IMR-90 (cell line): ENCODE measurements at regions not wholly inside any gene's neighbourhood (a gene's known extent, or its start where the extent isn't known, plus 50 kb on each side); places are given as distances from the start of the nearest gene placed in this dataset.
A peak's percentile ranks its signal among the peaks of the same experiment; 100 is the strongest.

Experiments
- ATAC-seq: fragments of 200-7000 bp; cut with Tn5 transposase; 2 replicates; pipeline ENCODE4 v1.9.1; 2020; ENCODE audit warnings: low read depth, mild to moderate bottlenecking, moderate library complexity
- BruUV-seq: library from RNA; stranded (reverse); fragments of 400-500 nt; replicated peaks from 2 replicates; lab custom pipeline; 2021; lab: Mats Ljungman, UMichigan
- CTCF ChIA-PET: fragments of 300-600 bp; formaldehyde crosslinking; extraction: SDS; loops from one replicate; lab custom pipeline; 2021; ENCODE audit warnings: antibody characterized with exemption; lab: Yijun Ruan, JAX
- POLR2A ChIA-PET: fragments of 300-600 bp; sonication (Branson Sonifier 250); formaldehyde crosslinking; loops from one replicate; lab custom pipeline; 2022; ENCODE audit warnings: antibody characterized with exemption; ENCODE audit not compliant: unreplicated experiment; lab: Charles Lee
- DNase-seq: peaks from one replicate; pipeline ENCODE4 v3.0.0; 2013
- H2AFZ ChIP-seq: replicated peaks from 2 replicates; pipeline ENCODE3; 2013; ENCODE audit warnings: low read length, mild to moderate bottlenecking; ENCODE audit not compliant: poor library complexity
- H2AK5ac ChIP-seq: 2 replicates; pipeline ENCODE4 v1.6.1; 2013; ENCODE audit warnings: low read depth, low read length, inconsistent platforms
- H2AK9ac ChIP-seq: replicated peaks from 2 replicates; pipeline ENCODE3; 2013; ENCODE audit warnings: mild to moderate bottlenecking, low read depth, low read length, moderate library complexity; ENCODE audit not compliant: poor library complexity
- H2BK120ac ChIP-seq: 2 replicates; pipeline ENCODE4 v1.6.1; 2013; ENCODE audit warnings: low read depth, low read length, inconsistent platforms
- H2BK15ac ChIP-seq: 3 replicates; pipeline ENCODE4 v1.6.1; 2013; ENCODE audit warnings: low read depth, low read length, inconsistent platforms
- H2BK20ac ChIP-seq: 2 replicates; pipeline ENCODE4 v1.6.1; 2013; ENCODE audit warnings: low read depth, mild to moderate bottlenecking, inconsistent platforms, low read length, moderate library complexity
- H2BK5ac ChIP-seq: 2 replicates; pipeline ENCODE4 v1.6.1; 2013; ENCODE audit warnings: mild to moderate bottlenecking, low read depth, low read length, inconsistent platforms; ENCODE audit not compliant: poor library complexity, severe bottlenecking
- H3K14ac ChIP-seq: replicated peaks from 2 replicates; pipeline ENCODE4 v1.6.1; 2013; ENCODE audit warnings: low read depth, low read length, inconsistent platforms
- H3K18ac ChIP-seq: 2 replicates; pipeline ENCODE4 v1.6.1; 2013; ENCODE audit warnings: low read depth, low read length, control low read depth
- H3K23ac ChIP-seq: 2 replicates; pipeline ENCODE4 v1.6.1; 2013; ENCODE audit warnings: low read depth, low read length, inconsistent platforms
- H3K27ac ChIP-seq: 2 replicates; pipeline ENCODE4 v1.5.1; 2013; ENCODE audit warnings: mild to moderate bottlenecking, control low read depth, low read length; ENCODE audit not compliant: insufficient read depth
- H3K27me3 ChIP-seq: 2 replicates; pipeline ENCODE4 v1.6.1; 2013; ENCODE audit warnings: low read length; ENCODE audit not compliant: control insufficient read depth, insufficient read depth
- H3K36me3 ChIP-seq: 2 replicates; pipeline ENCODE4 v1.6.1; 2013; ENCODE audit warnings: low read length, mixed read lengths; ENCODE audit not compliant: control insufficient read depth, insufficient read depth
- H3K4ac ChIP-seq: 2 replicates; pipeline ENCODE4 v1.6.1; 2013; ENCODE audit warnings: low read depth, low read length, inconsistent platforms
- H3K4me1 ChIP-seq: 2 replicates; pipeline ENCODE4 v1.6.1; 2013; ENCODE audit warnings: low read length, mixed read lengths; ENCODE audit not compliant: control insufficient read depth, insufficient read depth
- H3K4me2 ChIP-seq: 2 replicates; pipeline ENCODE4 v1.6.1; 2013; ENCODE audit warnings: low read depth, mild to moderate bottlenecking, control low read depth, low read length, moderate library complexity
- H3K4me3 ChIP-seq: 2 replicates; pipeline ENCODE4 v1.5.1; 2013; ENCODE audit warnings: low read depth, mild to moderate bottlenecking, control low read depth, low read length, moderate library complexity; ENCODE audit not compliant: insufficient read depth
- H3K56ac ChIP-seq: 2 replicates; pipeline ENCODE4 v1.6.1; 2013; ENCODE audit warnings: low read length, inconsistent platforms; ENCODE audit not compliant: insufficient read depth; ENCODE audit errors: extremely low read depth
- H3K79me1 ChIP-seq, 2 experiments: 2 replicates each; pipeline ENCODE4 v1.6.1; 2013; ENCODE audit warnings: low read length in 2 of 2, inconsistent platforms in 1 of 2, low read depth in 1 of 2
- H3K9ac ChIP-seq: 2 replicates; pipeline ENCODE4 v1.6.1; 2013; ENCODE audit warnings: low read depth, low read length, control low read depth
- H3K9me1 ChIP-seq: 2 replicates; pipeline ENCODE4 v1.6.1; 2013; ENCODE audit warnings: low read length, inconsistent platforms; ENCODE audit not compliant: insufficient read depth
- H3K9me3 ChIP-seq: 2 replicates; pipeline ENCODE4 v1.6.1; 2013; ENCODE audit warnings: low read length; ENCODE audit not compliant: control insufficient read depth, insufficient read depth
- H4K20me1 ChIP-seq: 2 replicates; pipeline ENCODE4 v1.6.1; 2013; ENCODE audit warnings: low read length, inconsistent platforms; ENCODE audit not compliant: insufficient read depth
- H4K5ac ChIP-seq: 2 replicates; pipeline ENCODE4 v1.6.1; 2013; ENCODE audit warnings: mild to moderate bottlenecking, low read depth, low read length, control low read depth
- H4K8ac ChIP-seq, 2 experiments: 2 replicates each; pipeline ENCODE4 v1.6.1; 2013; ENCODE audit warnings: low read depth in 2 of 2, low read length in 2 of 2, control low read depth in 1 of 2, inconsistent platforms in 1 of 2
- H4K91ac ChIP-seq: 2 replicates; pipeline ENCODE4 v1.6.1; 2013; ENCODE audit warnings: low read depth, low read length, inconsistent platforms; ENCODE audit not compliant: insufficient read depth
- CTCF ChIP-seq: conservative IDR thresholded peaks from 2 replicates; pipeline ENCODE4 v1.5.1; 2012; ENCODE audit warnings: mild to moderate bottlenecking, low read depth, low read length, improper control_type of control experiment
- NFE2L2 ChIP-seq: fragments of 150-350 bp; IDR thresholded peaks from 2 replicates; pipeline ENCODE4 v1.6.1; 2016; ENCODE audit warnings: low read depth, mild to moderate bottlenecking, low read length
- RAD21 ChIP-seq: IDR thresholded peaks from 2 replicates; pipeline ENCODE4 v1.6.1; 2012; ENCODE audit warnings: low read length, improper control_type of control experiment
- RCOR1 ChIP-seq: IDR thresholded peaks from 2 replicates; pipeline ENCODE4 v1.6.1; 2012; ENCODE audit warnings: mild to moderate bottlenecking, low read length, improper control_type of control experiment; ENCODE audit not compliant: insufficient replicate concordance
- RFX5 ChIP-seq: IDR thresholded peaks from 2 replicates; pipeline ENCODE4 v1.8.0; 2012; ENCODE audit warnings: low read depth, mild to moderate bottlenecking, low read length, moderate library complexity
- SMC3 ChIP-seq: fragments of 150-350 bp; IDR thresholded peaks from 2 replicates; pipeline ENCODE4 v1.6.1; 2016; ENCODE audit warnings: low read depth, mild to moderate bottlenecking, antibody characterized with exemption, low read length, moderate library complexity
- WGBS, 2 experiments: methylation state at CpG; one replicate each; pipeline versions ENCODE4 v1.1.5 to v1.1.7; 2013; ENCODE audit warnings: missing lambda C conversion rate in 2 of 2; ENCODE audit not compliant: insufficient read length in 1 of 2; ENCODE audit errors: extremely low coverage in 2 of 2; 5-methylcytosine and 5-hydroxymethylcytosine counted together
- dilution Hi-C: fragments of 300-500 bp; cut with HindIII; formaldehyde crosslinking; loops from one replicate; pipeline ENCODE4 v1.14.3; 2018; ENCODE audit warnings: low sequenced_read_pairs; ENCODE audit not compliant: unreplicated experiment
- in situ Hi-C: fragments of 300-500 bp; cut with MboI; formaldehyde crosslinking; loops from 3 replicates; pipeline ENCODE4 v1.14.3; 2019; ENCODE audit warnings: low sequenced_read_pairs, inconsistent platforms, mixed read lengths
- intact Hi-C: fragments of 100-400 bp; cut with micrococcal nuclease; formaldehyde crosslinking; loops from 2 replicates; pipeline ENCODE4 v1.10.0; 2022

DNA sequence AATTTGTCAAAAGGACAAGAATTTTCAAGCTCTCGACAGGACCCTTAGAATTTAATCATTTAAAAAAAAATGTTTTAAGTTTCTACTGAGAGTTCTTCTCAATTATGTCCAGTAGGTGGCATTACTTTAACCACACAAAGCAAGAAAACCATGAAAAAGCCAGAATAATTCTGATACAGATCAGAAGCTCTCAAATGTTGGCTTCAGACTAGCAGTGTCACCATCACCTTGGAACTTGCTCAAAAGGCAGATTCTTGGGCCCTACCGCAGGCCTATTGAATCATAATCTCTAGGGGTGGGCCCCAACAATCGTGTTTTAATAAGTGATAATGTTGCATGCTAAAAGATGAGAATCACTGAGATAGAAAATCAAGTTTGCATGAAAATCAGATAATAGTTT lies 99.5 kb upstream of the KCNMB2 start:
- intact Hi-C loops (loop anchor here (1.0 to 10.0 kb wide), 4 partner anchors 268 to 884 kb away; no protein-coding TSS in a partner anchor), in situ Hi-C loops (no loop called here), dilution Hi-C loops (no loop called here)
- no peak overlapping the region for H3K23ac ChIP-seq
- H2BK20ac ChIP-seq, result no peak overlapping the region
- no peak overlapping the region for H2BK15ac ChIP-seq
- H3K18ac ChIP-seq, result no peak overlapping the region
- no peak overlapping the region for H3K9ac ChIP-seq
- H3K9me1 ChIP-seq, result no peaks in the 10 kb centered on the region
- peak; percentile 44; the same call in 1 of the 2 replicates for TF ChIP-seq RAD21
- TF ChIP-seq NFE2L2, result no peak
- TF ChIP-seq CTCF, result peak; percentile 67
- TF ChIP-seq RFX5, result no peak
- TF ChIP-seq RCOR1, result no peak
- TF ChIP-seq SMC3, result peak; percentile 53; the same call in 1 of the 2 replicates
- no peak overlapping the region for H2AFZ ChIP-seq
- H2AK9ac ChIP-seq, result no peak overlapping the region
- no peak overlapping the region for H3K14ac ChIP-seq
- ATAC-seq, result peak; percentile 54
- WGBS, 2 experiments, result no CpG with 5 or more reads among the region's 3 CpGs
- H3K4me2 ChIP-seq, result no peak overlapping the region
- no peaks in the 10 kb centered on the region for H3K36me3 ChIP-seq
- DNase-seq, result peak; percentile 55
- H2BK120ac ChIP-seq, result no peak overlapping the region
- ChIA-PET POLR2A (no interaction called here), CTCF (interaction anchor here (0.7 to 2.9 kb wide), 12 partner anchors 10 to 885 kb away, joined by 3 to 18 read pairs (median 3); no protein-coding TSS in a partner anchor)
- H3K79me1 ChIP-seq, result no peaks in the 10 kb centered on the region
- H3K4ac ChIP-seq, result no peak overlapping the region
- no peaks in the 10 kb centered on the region for H3K4me1 ChIP-seq
- no peak overlapping the region for H3K27ac ChIP-seq
- H3K27me3 ChIP-seq, result peaks cover 4% of the 10 kb centered on the region
- H3K4me3 ChIP-seq, result no peak overlapping the region
- no peaks in the 10 kb centered on the region for H3K9me3 ChIP-seq
- no peaks in the 10 kb centered on the region for H4K20me1 ChIP-seq
- H2AK5ac ChIP-seq, result no peak overlapping the region
- no peak overlapping the region for H2BK5ac ChIP-seq
- H4K8ac ChIP-seq, result no peak overlapping the region
- H4K91ac ChIP-seq, result no peak overlapping the region
- no TSS peak for BruUV-seq
- H4K5ac ChIP-seq, result no peak overlapping the region
- H3K56ac ChIP-seq, result no peak overlapping the region
